Dedifferentiated amniotic fluid mesenchymal stem cell (primary cell): ENCODE measurements at regions not wholly inside any gene's neighbourhood (a gene's known extent, or its start where the extent isn't known, plus 50 kb on each side); places are given as distances from the start of the nearest gene placed in this dataset.

Experiments
- DNase-seq: peaks from one replicate; pipeline ENCODE4 v3.0.0-alpha.2; 2016; ENCODE audit errors: extremely low spot score

GRCh38 chr14:86003998-86004397 lies 474.1 kb downstream of the FLRT2 start:
- DNase-seq, result peak; percentile 17

GRCh38 chr14:85996551-85996950 lies 466.6 kb downstream of the FLRT2 start:
- DNase-seq, result no peak

GRCh38 chr14:85991156-85991555 lies 461.2 kb downstream of the FLRT2 start:
- DNase-seq, result no peak

GRCh38 chr14:85987907-85988306 lies 458.0 kb downstream of the FLRT2 start:
- DNase-seq, result no peak

GRCh38 chr14:85987292-85987691 lies 457.3 kb downstream of the FLRT2 start:
- no peak for DNase-seq

- no peak for DNase-seq
These were observed 448.8 kb downstream of the FLRT2 start for GRCh38 chr14:85978582-85979250.

- no peak for DNase-seq
These were observed 444.7 kb downstream of the FLRT2 start for GRCh38 chr14:85974602-85975001.

GRCh38 chr14:85963486-85963885 lies 433.5 kb downstream of the FLRT2 start:
- no peak for DNase-seq

GRCh38 chr14:85960756-85961155 lies 430.8 kb downstream of the FLRT2 start:
- DNase-seq, result no peak

GRCh38 chr14:85959063-85959462 lies 429.1 kb downstream of the FLRT2 start:
- no peak for DNase-seq

- DNase-seq, result no peak
These were observed 428.1 kb downstream of the FLRT2 start for GRCh38 chr14:85958069-85958468.

GRCh38 chr14:85953265-85953664 lies 423.3 kb downstream of the FLRT2 start:
- no peak for DNase-seq

- no peak for DNase-seq
These were observed 418.2 kb downstream of the FLRT2 start for GRCh38 chr14:85948153-85948552.

GRCh38 chr14:85947461-85948139 lies 417.7 kb downstream of the FLRT2 start:
- no peak for DNase-seq

- no peak for DNase-seq
These were observed 413.2 kb downstream of the FLRT2 start for GRCh38 chr14:85943192-85943591.

- no peak for DNase-seq
These were observed 404.9 kb downstream of the FLRT2 start for GRCh38 chr14:85934886-85935254.

GRCh38 chr14:85934123-85934885 lies 404.4 kb downstream of the FLRT2 start:
- no peak for DNase-seq

- DNase-seq, result no peak
These were observed 391.3 kb downstream of the FLRT2 start for GRCh38 chr14:85921241-85921640.

- no peak for DNase-seq
These were observed 387.8 kb downstream of the FLRT2 start for GRCh38 chr14:85917716-85918115.

GRCh38 chr14:85915711-85916110 lies 385.8 kb downstream of the FLRT2 start:
- DNase-seq, result no peak

GRCh38 chr14:85912141-85912540 lies 382.2 kb downstream of the FLRT2 start:
- no peak for DNase-seq

- DNase-seq, result no peak
These were observed 381.1 kb downstream of the FLRT2 start for GRCh38 chr14:85911044-85911443.

GRCh38 chr14:85909581-85909980 lies 379.6 kb downstream of the FLRT2 start:
- no peak for DNase-seq
